HG03469 (cell line): ENCODE measurements at regions not wholly inside any gene's neighbourhood (a gene's known extent, or its start where the extent isn't known, plus 50 kb on each side); places are given as distances from the start of the nearest gene placed in this dataset.

ENCODE experiments used
- ATAC-seq: cut with Tn5 transposase; IDR thresholded peaks from one replicate; pipeline ENCODE4 v1.9.1; 2021; ENCODE audit warnings: mild to moderate bottlenecking, moderate library complexity, moderate number of reproducible peaks; ENCODE audit not compliant: unreplicated experiment

DNA sequence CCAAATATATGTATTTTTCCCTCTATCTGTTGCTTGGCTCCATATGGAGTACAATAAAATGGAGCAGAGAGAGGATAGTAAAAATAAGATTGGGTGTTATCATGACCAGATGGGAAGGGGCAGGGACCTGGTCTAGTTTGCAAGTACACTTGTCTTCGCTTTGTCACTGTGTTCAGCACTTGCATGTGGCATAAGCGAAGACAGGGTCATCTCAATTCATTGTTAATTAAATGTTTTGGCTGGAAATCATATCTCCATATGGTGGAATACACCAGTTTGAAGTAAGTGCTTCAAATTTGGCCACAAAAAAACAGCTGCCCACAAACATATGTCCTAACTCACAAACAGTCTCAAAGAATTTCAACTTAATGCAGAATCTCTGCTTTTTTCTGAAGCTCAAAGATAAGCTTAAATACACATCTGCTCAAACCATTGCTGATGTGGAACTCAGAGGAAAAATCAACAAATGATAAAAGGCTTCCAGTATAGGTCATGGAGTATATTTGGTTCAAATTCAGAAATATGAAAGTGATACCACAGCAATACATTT lies 865.4 kb downstream of the TLE4 start:
- ATAC-seq: no peak

DNA sequence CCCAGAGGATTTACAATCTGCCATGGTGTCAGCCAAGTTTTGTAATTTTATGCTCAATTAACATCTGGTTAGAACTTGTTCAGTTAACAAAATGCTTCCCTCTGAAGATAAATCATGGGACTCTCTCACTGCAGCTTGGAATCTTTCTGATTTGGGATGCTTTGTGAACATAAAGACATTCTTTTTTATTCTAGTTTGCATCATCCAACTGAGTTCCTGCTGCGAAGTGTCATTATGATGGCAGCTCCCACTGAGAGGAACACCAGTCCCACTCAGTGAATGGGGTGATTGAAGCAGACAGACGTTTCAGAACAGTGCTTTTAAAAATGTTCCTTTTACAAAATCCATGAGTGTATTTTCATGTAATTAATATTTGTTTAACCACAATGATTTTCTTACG lies 863.8 kb downstream of the TLE4 start:
- no peak for ATAC-seq

DNA sequence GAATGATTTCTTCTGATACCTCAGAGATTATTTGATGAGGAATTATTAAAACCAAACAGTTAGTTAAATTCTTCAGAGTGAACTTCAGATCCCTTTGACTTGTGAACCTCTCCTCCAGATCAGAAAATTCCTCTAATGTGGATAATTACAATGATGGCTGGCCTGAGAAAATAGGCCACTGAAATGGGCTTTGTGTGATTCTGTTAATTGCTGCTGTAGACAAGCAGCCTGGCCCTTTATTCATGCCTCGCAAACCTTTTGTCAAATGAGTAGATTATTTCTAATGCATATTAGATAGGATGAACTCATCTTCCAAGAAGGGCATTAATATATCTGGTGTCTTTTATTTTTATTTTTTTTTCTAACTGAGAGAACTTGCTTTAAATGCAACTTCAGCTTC lies 855.2 kb downstream of the TLE4 start:
- ATAC-seq: no peak

DNA sequence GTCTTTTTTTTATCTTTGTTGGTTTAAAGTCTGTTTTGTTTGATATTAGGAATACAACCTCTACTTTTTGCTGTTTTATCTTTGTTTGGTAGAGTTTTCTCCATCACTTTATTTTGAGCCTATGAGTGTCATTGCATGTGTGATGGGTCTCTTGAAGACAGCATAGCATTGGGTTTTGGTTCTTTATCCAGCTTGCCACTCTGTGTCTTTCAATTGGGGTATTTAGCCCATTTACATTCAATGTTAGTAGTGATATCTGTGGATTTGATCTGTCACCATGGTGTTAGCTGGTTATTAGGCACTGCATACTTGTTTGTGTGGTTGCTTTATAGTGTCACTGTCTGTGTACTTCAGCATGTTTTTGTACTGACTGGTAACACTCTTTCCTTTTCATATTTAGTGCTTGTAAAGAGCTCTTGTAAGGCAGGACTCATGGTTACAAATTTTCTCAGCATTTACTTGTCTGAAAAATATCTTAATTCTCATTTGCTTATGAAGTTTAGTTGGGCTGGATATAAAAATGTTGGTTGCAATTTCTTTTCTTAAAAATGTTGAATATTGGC lies 845.5 kb downstream of the TLE4 start:
- no peak for ATAC-seq

DNA sequence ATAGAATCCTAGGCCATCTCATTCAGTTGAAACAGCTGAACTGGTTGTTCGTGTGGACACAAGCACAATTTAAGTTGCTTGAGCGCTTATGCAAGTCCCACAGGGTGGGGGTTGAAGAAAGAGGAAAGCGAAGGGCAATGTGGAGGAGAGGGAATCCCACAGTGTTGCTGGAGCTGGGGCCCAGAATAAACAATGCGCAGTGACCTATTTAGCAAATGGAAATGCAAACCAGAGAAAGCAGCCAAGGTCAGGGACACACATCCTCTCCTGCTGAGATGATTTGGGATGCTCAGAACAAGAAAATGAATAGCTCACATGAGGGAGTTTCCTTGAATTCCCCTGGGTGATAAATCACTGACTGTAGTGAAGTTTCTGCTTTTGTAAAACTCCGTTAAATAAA lies 838.3 kb downstream of the TLE4 start:
- no peak for ATAC-seq

DNA sequence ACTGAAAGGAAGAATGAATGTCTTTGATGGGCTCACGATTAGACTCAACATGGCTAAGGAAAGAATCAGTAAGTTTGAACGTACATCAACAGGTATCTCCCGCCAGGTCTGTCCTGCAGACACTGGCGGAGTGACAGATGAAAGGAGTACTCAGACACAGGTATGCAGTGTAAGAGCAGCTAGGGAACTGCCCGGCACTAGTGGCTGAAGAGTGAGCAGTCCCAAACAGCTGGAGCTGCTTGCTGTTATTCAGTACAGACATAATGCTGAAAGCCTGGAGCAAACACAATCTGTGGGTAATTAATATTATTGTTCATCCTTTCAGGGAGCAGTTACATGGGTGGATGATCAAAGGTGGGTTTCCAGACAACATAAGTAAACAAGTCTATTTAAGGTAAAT lies 835.5 kb downstream of the TLE4 start:
- ATAC-seq: no peak

DNA sequence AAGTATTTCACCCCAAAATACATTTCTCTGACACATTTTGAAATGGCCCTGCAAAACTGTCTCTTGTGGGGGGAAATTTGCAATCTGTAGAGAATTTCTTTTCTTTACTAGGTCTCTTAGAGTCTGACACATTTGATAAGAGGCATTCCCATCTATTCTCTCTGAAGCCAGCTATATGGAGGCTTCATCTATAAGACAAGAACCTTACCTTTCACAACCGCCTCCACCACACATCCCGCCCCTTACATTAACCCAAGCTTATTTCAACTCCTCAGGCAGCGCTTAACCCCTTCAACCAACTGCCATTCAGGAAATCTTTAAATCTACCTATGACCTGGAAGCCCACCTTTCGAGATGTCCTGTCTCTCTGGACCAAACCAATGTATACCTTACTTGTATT lies 829.5 kb downstream of the TLE4 start:
- ATAC-seq: no peak

DNA sequence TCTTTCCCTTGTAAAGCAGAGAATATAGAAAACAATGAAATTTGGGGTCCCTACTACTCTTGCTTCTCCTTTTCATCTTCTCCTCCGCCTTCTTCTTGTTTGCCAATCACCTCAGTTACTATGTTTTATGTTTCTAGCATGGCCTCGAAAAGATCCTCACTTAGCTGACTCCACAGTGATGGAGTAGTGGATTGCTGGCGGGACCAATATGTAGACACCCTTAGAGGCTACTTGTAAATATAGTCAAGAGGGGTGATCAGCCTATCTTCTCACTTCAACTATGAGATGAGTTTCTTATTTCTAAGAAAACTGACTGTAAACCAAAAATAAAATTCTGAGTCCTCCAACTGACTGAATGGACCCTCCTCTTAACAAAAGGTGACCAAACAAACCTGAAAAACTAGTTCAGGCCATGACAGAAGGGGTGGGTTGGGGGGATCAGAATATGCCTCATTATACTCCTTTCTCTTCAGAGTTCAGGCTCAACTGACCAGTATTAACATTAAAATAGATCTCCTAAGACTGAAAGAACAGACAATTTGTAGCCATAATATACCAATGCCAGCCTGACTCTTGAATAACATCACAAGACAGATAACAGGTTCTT lies 829.0 kb downstream of the TLE4 start:
- no peak for ATAC-seq

DNA sequence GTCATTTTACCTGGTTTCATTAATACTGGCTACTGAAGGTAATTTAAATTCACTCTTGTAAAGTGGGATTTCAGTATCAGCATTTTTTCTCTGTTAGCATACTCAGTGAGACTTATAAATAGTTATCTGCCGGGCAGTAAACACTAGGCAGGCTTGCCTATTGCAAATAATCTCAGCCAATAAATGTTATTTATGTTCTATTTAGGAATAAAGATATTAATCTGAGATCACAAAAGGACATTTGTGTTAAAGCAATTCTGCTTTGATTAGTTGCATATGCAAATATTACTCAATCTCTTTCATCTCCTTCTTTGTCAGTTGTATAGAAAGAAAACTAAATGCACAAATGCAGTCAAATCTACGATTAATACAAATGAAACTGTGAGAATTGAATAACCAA lies 827.8 kb downstream of the TLE4 start:
- no peak for ATAC-seq

DNA sequence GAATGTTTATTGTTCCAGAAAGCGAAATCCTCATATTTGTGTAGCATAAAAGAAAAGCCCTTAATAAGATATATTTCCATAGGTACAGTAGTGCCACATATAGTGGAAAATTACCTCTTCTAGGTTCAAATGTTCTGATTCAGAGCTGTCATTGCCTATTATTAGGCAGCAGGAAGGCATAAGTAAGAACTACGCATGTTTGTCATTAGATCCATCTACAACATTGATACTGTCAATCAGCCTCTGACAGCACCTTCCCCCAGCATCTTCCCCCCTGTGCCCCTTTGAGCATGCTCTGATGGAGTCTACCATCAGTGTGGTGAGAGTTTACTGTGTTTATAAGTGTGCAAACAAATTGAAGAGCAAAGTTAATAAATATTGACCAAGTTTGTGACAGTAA lies 816.1 kb downstream of the TLE4 start:
- no peak for ATAC-seq

DNA sequence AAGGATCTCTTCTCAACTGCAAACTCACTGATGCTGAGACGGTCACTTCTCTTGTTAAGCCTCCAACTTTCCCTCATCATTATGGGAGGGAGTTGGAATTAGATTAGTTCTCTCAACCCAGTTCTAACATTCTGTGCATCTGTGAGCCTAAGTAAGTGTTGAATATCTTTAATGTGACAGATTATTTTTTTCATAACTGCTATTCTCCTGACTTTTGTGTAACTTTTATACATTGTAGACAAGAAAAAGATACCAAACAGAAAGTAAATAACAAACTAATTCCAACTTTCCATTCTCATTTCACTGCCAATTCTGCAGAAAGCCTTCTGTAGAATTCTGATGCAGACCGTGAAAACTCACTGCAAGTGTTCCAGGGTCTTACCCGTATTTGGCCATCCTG lies 813.5 kb downstream of the TLE4 start:
- ATAC-seq: no peak

DNA sequence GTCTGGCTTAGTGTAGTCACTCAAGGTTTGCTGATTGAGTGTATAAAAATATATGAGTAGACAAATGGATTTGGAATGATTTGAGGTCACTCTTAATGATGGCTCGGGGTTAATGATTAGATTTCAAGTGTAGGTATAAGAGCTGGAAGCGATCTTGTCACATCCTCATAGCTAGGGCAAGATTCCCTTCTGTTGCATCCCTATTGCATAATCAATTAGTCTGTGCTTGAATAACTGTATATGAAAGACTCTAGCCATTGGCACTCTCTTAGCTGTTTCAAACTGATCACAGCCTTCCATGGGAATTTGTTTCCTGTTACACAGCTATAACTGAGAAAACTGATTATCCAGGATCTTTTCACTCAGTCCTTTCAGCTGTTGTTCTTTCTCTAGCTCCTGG lies 811.6 kb downstream of the TLE4 start:
- no peak for ATAC-seq

DNA sequence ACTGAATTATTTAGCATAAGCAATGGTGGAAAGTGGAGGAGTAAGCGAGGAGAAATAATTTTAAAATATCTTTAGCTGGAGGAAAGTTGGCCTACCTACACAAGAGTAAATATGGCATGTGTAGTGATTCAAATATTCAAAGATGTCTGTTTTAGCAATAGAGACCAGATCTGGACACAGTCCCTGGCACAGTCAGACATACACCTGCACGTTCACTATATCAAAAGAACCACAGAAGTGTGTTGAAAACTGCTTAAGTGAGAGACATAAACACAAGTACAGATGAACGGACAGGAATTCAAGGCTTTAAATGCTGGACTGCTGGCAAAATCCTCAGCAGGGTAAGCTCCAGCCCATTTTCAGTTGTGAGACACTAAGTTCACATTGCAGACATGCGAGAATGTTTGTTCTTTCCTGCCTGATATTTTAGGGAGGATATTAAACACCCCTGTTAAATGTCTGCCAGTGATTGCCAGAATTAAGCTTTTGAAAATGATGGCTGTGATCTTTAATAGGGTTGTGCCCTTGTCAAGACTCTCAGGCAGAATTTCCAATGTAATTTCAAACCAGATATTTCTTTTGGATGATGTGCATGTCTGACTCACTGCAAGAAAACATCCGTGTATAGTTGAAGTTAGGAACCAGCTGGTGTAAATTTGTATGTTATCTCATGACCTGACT lies 810.6 kb downstream of the TLE4 start:
- ATAC-seq: no peak

DNA sequence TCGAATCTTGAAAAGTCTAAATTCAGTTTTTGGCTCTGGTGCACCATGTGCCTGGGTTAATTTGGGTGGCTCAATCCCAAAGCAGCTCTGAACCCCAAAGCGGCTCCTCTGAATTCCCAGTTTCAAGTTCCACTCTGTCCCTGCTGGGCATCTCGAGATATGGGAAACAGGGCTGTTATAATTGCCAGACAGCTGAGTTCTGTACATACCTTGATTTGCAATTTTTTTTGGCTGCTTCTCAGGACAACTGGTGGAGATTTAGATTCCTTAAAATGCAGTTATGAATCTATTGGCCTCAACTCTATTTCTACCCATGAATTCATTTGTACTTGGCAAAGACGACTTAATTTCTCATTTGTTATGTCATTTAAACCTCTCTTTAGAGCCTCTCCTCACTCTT lies 808.5 kb downstream of the TLE4 start:
- no peak for ATAC-seq

DNA sequence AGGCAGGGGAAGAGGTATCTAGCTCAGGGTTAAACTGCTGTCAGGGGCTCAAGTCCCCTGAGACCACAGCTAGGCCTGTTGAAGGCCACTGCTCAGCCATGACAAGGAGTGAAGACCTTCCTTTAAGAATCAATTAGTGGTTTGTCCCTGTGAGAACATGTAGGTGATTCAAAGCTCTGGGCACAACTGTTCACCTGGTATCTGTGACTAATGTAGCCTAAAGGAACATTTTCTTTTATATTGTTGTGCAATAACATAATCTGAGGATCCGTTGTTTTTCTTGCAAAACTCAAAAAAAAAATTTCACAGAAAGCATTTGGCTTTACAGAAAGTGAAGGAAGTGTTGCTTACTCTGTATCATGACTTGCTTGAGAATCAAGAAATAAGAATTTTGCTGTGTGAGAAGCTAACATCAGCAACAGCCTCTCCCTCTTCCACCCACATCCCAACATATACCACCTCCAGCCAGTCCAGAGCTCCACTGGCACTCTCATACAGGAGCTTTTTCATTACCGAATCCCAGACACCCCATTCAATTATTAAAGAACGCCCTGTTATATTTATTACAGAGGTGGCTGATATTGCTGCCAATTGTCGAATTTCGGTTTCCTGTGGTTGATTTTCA lies 807.0 kb downstream of the TLE4 start:
- ATAC-seq: no peak

DNA sequence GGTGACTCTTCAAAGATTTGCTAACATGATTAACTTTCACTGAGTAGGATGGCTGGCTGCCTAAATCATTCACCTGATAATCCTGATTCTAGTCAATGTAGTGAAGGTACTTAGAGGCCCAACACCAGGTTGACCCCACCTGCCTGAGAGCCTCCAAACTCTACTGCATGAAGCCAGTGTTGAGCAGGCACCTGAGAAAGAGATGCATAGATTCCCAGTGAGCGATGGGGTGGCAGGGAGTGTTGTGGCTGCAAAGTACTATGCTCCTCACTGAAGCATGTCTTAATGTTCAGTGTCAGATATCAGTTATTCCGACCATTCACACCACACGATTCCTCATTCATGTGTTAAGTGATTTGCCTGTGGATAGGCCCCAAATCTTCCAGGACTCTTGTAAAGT lies 804.4 kb downstream of the TLE4 start:
- ATAC-seq: no peak

DNA sequence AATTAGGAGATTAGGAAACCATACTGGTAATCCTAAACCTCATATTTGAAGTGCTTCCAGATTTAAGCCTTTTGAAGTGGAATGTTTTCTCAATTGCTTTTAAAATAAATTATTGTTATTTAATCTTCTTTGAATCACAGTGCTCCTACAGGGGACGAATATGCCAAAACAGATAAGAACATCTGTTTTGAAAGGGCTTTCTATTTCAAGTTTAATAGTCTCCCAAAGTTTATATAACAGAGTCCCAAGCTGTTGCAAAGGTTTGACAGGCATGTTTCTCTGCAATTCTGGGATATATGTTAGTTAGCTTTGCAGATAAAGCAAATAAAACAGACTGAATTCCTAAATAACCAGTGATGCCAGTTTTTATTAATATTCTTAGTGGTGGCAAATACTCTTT lies 803.7 kb downstream of the TLE4 start:
- no peak for ATAC-seq

DNA sequence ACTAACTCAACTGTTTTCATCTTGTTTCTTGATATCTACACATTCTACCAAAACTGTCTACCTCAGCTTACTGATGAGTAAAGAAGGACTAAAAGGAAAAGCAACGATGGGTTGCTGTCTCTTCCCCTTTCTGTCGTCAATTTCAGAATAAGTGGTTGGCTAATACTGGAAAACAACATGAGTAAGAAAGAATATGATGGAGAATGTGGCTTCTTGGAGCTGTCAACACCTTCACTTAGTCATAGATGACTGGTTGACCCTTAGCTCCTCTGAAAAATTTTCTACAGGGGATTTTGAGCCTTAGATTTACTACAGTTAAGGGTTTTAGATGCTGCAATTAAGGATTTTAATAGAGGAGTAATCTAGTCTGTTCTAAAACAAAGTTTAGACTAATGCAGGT lies 797.9 kb downstream of the TLE4 start:
- ATAC-seq: no peak

DNA sequence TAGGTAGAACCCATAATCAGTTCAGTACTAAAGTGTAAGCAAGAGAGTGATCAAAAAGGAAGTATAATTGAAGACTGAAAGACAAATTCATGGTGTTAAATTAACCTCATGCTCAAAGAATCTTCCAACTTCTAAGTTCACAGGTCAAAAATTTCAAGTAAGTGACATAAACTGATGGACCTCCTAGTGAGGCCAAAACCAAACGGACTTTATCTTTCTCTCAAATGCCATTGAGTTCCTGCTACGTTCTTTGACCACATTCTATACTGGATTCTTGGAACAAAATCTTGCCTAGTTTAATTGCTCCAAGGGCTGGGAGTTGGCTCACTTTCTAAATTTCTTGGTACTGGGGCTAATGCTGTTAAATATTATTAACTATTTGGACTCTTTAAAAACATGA lies 794.9 kb downstream of the TLE4 start:
- ATAC-seq: no peak

DNA sequence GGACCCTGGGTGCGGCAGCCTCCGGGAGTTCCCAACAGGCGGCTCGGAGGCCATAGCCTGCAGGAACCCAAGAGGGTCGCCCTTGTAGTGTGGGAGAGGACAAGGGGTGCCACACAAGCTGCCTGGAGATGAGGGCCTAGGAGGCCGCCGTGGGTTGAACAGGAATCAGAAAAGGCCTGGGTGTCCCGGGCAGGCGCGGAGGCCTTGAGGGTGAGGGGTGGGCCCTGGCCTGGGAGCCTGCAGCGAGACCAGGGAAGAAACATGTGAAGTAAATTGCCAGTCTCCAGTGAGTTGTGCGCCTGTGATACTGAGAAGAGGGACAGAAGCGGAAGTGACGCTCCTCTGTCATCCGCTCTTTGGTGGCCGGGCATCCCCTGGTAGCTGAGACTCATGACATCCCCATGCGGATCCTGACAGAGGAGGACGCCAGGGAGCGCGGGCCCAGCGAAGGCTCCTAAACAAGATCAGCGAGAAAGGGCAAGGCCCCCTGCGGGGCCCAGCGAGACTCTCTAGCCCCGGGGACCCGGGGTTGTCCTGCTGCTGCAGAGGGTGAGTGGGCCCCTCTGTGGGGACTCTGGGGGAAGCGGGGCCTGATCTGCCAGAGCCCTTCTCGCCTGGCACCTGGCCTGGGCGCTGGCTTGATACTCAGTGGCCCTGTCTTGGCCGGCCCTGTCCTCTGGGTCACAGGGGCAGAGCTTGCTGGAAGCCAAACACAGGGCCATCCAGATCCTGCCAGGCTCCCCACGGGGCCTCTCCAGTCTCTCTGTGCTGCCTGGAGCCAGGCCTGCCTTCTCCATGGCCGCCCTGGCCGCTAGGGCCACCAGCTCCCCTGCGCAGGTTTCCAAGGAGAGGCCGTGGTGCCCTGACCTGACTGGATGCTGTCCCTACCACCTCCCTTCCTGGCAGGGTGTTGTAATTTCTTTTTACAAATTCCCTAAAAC lies 788.4 kb downstream of the TLE4 start:
- ATAC-seq: no peak

DNA sequence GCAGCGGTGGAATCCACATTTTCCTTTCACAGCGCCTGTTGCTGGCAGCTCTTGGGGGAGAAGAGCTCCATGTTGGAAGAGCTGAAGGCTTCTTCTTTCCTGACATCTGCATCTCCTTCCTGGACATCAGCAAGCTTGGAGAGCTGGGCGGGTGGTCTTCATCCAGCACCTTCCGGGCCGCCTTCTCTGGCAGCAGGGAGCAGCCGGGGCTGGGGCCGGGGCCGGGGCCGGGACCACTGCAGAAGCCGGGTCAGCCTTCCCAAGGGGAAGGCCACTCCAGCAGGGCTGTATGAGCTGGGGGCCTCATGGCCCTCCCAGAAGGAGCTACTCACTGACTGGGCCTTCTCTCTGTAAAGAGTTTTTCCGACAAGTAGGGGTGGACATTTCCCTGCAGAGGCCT lies 787.5 kb downstream of the TLE4 start:
- no peak for ATAC-seq
